Mesenchymal stem cell (in vitro differentiated cells and primary cell): ENCODE measurements at regions not wholly inside any gene's neighbourhood (a gene's known extent, or its start where the extent isn't known, plus 50 kb on each side); places are given as distances from the start of the nearest gene placed in this dataset.

Experiments used
- DNase-seq: peaks from one replicate; pipeline ENCODE4 v3.0.0-alpha.2; 2013
- H2AFZ ChIP-seq: one replicate; pipeline ENCODE4 v1.6.1; 2013; ENCODE audit warnings: low read depth, mild to moderate bottlenecking, control low read depth, inconsistent platforms, low read length, moderate library complexity
- H2AK5ac ChIP-seq: 2 replicates; pipeline ENCODE4 v1.6.1; 2013; ENCODE audit warnings: low read length, moderate library complexity, mild to moderate bottlenecking, inconsistent platforms; ENCODE audit not compliant: severe bottlenecking
- H2BK120ac ChIP-seq: one replicate; pipeline ENCODE4 v1.6.1; 2013; ENCODE audit warnings: low read depth, mild to moderate bottlenecking, inconsistent platforms, low read length, moderate library complexity
- H2BK12ac ChIP-seq, 2 experiments: one replicate each; pipeline ENCODE4 v1.6.1; 2013; ENCODE audit warnings: inconsistent platforms in 2 of 2, low read length in 2 of 2, mild to moderate bottlenecking in 2 of 2, moderate library complexity in 2 of 2, control low read depth in 1 of 2
- H2BK15ac ChIP-seq: one replicate; pipeline ENCODE4 v1.6.1; 2013; ENCODE audit warnings: mild to moderate bottlenecking, low read depth, inconsistent platforms; ENCODE audit not compliant: poor library complexity, severe bottlenecking
- H2BK5ac ChIP-seq: 2 replicates; pipeline ENCODE4 v1.6.1; 2013; ENCODE audit warnings: low read depth, mild to moderate bottlenecking, low read length, control low read depth, inconsistent platforms; ENCODE audit not compliant: poor library complexity, severe bottlenecking
- H3K14ac ChIP-seq, 2 experiments: one replicate each; pipeline ENCODE4 v1.6.1; 2013; ENCODE audit warnings: inconsistent platforms in 2 of 2, low read length in 2 of 2, control low read depth in 1 of 2, mild to moderate bottlenecking in 1 of 2, moderate library complexity in 1 of 2
- H3K18ac ChIP-seq, 2 experiments: one replicate each; pipeline ENCODE4 v1.6.1; 2013; ENCODE audit warnings: inconsistent platforms in 2 of 2, low read length in 2 of 2, control low read depth in 1 of 2, low read depth in 1 of 2, mild to moderate bottlenecking in 1 of 2
- H3K23ac ChIP-seq, 2 experiments: one replicate each; pipeline ENCODE4 v1.6.1; 2013; ENCODE audit warnings: inconsistent platforms in 2 of 2, low read length in 2 of 2, mild to moderate bottlenecking in 2 of 2, moderate library complexity in 2 of 2, control low read depth in 1 of 2
- H3K27ac ChIP-seq: 2 replicates; pipeline ENCODE4 v1.5.1; 2013; ENCODE audit warnings: mild to moderate bottlenecking, moderate library complexity, low read length, control low read depth, inconsistent platforms; ENCODE audit not compliant: poor library complexity, severe bottlenecking
- H3K27me3 ChIP-seq, 2 experiments: 2 replicates each; pipeline versions ENCODE4 v1.6.1 to v1.7.0; 2013; ENCODE audit warnings: low read length in 2 of 2, mild to moderate bottlenecking in 2 of 2, moderate library complexity in 2 of 2, control low read depth in 1 of 2, inconsistent platforms in 1 of 2; ENCODE audit not compliant: control insufficient read depth in 1 of 2, insufficient read depth in 1 of 2
- H3K36me3 ChIP-seq, 2 experiments: 2 replicates each; pipeline versions ENCODE4 v1.6.1 to v1.7.0; 2013; ENCODE audit warnings: low read length in 2 of 2, control low read depth in 1 of 2, inconsistent platforms in 1 of 2, low read depth in 1 of 2, mild to moderate bottlenecking in 1 of 2; ENCODE audit not compliant: insufficient read depth in 2 of 2, control insufficient read depth in 1 of 2
- H3K4ac ChIP-seq, 2 experiments: one replicate each; pipeline ENCODE4 v1.6.1; 2013; ENCODE audit warnings: inconsistent platforms in 2 of 2, low read length in 2 of 2, mild to moderate bottlenecking in 2 of 2, moderate library complexity in 2 of 2, control low read depth in 1 of 2, low read depth in 1 of 2
- H3K4me1 ChIP-seq: 2 replicates; pipeline ENCODE4 v1.6.1; 2013; ENCODE audit warnings: low read depth, low read length, control low read depth; ENCODE audit not compliant: control insufficient read depth, insufficient read depth
- H3K4me2 ChIP-seq: 2 replicates; pipeline ENCODE4 v1.6.1; 2013; ENCODE audit warnings: low read length, mild to moderate bottlenecking, inconsistent platforms; ENCODE audit not compliant: poor library complexity, severe bottlenecking
- H3K4me3 ChIP-seq, 2 experiments: 2 replicates each; pipeline versions ENCODE4 v1.5.1 to v1.7.0; 2013; ENCODE audit warnings: low read length in 2 of 2, mild to moderate bottlenecking in 2 of 2, control low read depth in 1 of 2, low read depth in 1 of 2; ENCODE audit not compliant: insufficient read depth in 1 of 2
- H3K79me1 ChIP-seq: replicated peaks from 2 replicates; pipeline ENCODE4 v1.6.1; 2013; ENCODE audit warnings: mild to moderate bottlenecking, control low read depth, low read length, inconsistent platforms; ENCODE audit not compliant: poor library complexity, severe bottlenecking
- H3K9ac ChIP-seq: 2 replicates; pipeline ENCODE4 v1.7.0; 2013; ENCODE audit warnings: mild to moderate bottlenecking, low read length, moderate library complexity
- H3K9me3 ChIP-seq: 2 replicates; pipeline ENCODE4 v1.7.0; 2013; ENCODE audit warnings: mild to moderate bottlenecking, low read length; ENCODE audit not compliant: control insufficient read depth
- H4K8ac ChIP-seq: one replicate; pipeline ENCODE4 v1.6.1; 2013; ENCODE audit warnings: inconsistent platforms, mild to moderate bottlenecking, low read length, moderate library complexity
- H4K91ac ChIP-seq: one replicate; pipeline ENCODE4 v1.6.1; 2013; ENCODE audit warnings: mild to moderate bottlenecking, low read length, inconsistent platforms
- WGBS: methylation state at CpG from one replicate; pipeline ENCODE4 v1.1.7; 2013; ENCODE audit warnings: mixed read lengths; 5-methylcytosine and 5-hydroxymethylcytosine counted together

- H3K4me2 ChIP-seq = no peak overlapping the region
- DNase-seq = no peak
- no peak overlapping the region for H3K9ac ChIP-seq
- H2BK120ac ChIP-seq = no peak overlapping the region
- no peaks in the 10 kb centered on the region for H3K36me3 ChIP-seq
- no peak overlapping the region for H3K23ac ChIP-seq
- no peak overlapping the region for H2BK15ac ChIP-seq
- no peak overlapping the region for H4K91ac ChIP-seq
- H3K4me1 ChIP-seq = peaks cover 8% of the 10 kb centered on the region
- no peaks in the 10 kb centered on the region for H3K79me1 ChIP-seq
- H3K27ac ChIP-seq = peak overlapping the region; percentile 95
- H3K14ac ChIP-seq = no peak overlapping the region
- no peak overlapping the region for H2BK12ac ChIP-seq
- no peak overlapping the region for H2AFZ ChIP-seq
- no peaks in the 10 kb centered on the region for H3K9me3 ChIP-seq
- H2BK5ac ChIP-seq = peak overlapping the region; percentile 61
- no peaks in the 10 kb centered on the region for H3K27me3 ChIP-seq
- no peak overlapping the region for H3K18ac ChIP-seq
- no peak overlapping the region for H2AK5ac ChIP-seq
- H3K4me3 ChIP-seq = no peak overlapping the region
- no CpG with 5 or more reads among the region's 2 CpGs for WGBS
- no peak overlapping the region for H3K4ac ChIP-seq
- no peak overlapping the region for H4K8ac ChIP-seq
Observed at GRCh38 chr11:38460429-38460828, 1862.4 kb upstream of the RAG2 start.

- Histone ChIP-seq H2BK12ac (no peak overlapping the region), H3K27me3 (no peaks in the 10 kb centered on the region), H2AK5ac (no peak overlapping the region), H3K14ac (no peak overlapping the region), H3K9me3 (no peaks in the 10 kb centered on the region), H2BK15ac (no peak overlapping the region), H3K9ac (no peak overlapping the region), H3K23ac (no peak overlapping the region), H2AFZ (no peak overlapping the region), H3K79me1 (no peaks in the 10 kb centered on the region), H3K4ac (no peak overlapping the region), H3K4me1 (no peaks in the 10 kb centered on the region), H3K36me3 (no peaks in the 10 kb centered on the region), H3K4me2 (no peak overlapping the region), H3K4me3 (no peak overlapping the region), H3K27ac (no peak overlapping the region), H4K91ac (no peak overlapping the region), H4K8ac (no peak overlapping the region), H2BK120ac (no peak overlapping the region), H3K18ac (no peak overlapping the region), H2BK5ac (no peak overlapping the region)
- WGBS = no CpG with 5 or more reads among the region's 3 CpGs
- no peak for DNase-seq
Observed at GRCh38 chr11:38456371-38456770, 1858.3 kb upstream of the RAG2 start.

- Histone ChIP-seq H3K27ac (no peak overlapping the region), H3K36me3 (no peaks in the 10 kb centered on the region), H3K4ac (no peak overlapping the region), H3K4me1 (peaks cover 1% of the 10 kb centered on the region), H3K14ac (peak overlapping the region in 1 of 2 experiments; percentile 48), H2BK120ac (no peak overlapping the region), H2BK15ac (no peak overlapping the region), H2AFZ (no peak overlapping the region), H2BK5ac (no peak overlapping the region), H3K23ac (no peak overlapping the region), H3K4me3 (no peak overlapping the region), H2BK12ac (no peak overlapping the region), H3K18ac (no peak overlapping the region), H4K91ac (no peak overlapping the region), H3K4me2 (no peak overlapping the region), H3K9ac (no peak overlapping the region), H3K79me1 (no peaks in the 10 kb centered on the region), H4K8ac (no peak overlapping the region), H2AK5ac (peak overlapping the region; percentile 19), H3K27me3 (no peaks in the 10 kb centered on the region), H3K9me3 (no peaks in the 10 kb centered on the region)
- WGBS = 88% methylated on average over 2 of the region's 2 CpGs
- no peak for DNase-seq
Observed at GRCh38 chr11:38448284-38448683, 1850.2 kb upstream of the RAG2 start.

GRCh38 chr11:38446336-38446735, 1848.3 kb upstream of the RAG2 start:
- WGBS = 100% methylated on average over 1 of the region's 1 CpG
- H3K4me3 ChIP-seq = no peak overlapping the region
- H2AFZ ChIP-seq = no peak overlapping the region
- DNase-seq = no peak
- no peak overlapping the region for H2BK15ac ChIP-seq
- no peak overlapping the region for H3K14ac ChIP-seq
- H2BK5ac ChIP-seq = no peak overlapping the region
- H3K4ac ChIP-seq = no peak overlapping the region
- no peaks in the 10 kb centered on the region for H3K79me1 ChIP-seq
- H3K4me1 ChIP-seq = peaks cover 1% of the 10 kb centered on the region
- H3K18ac ChIP-seq = no peak overlapping the region
- no peaks in the 10 kb centered on the region for H3K9me3 ChIP-seq
- H2BK120ac ChIP-seq = no peak overlapping the region
- H2AK5ac ChIP-seq = no peak overlapping the region
- H2BK12ac ChIP-seq = no peak overlapping the region
- no peak overlapping the region for H4K91ac ChIP-seq
- no peaks in the 10 kb centered on the region for H3K27me3 ChIP-seq
- H3K23ac ChIP-seq = no peak overlapping the region
- no peak overlapping the region for H3K27ac ChIP-seq
- no peaks in the 10 kb centered on the region for H3K36me3 ChIP-seq
- no peak overlapping the region for H3K9ac ChIP-seq
- no peak overlapping the region for H4K8ac ChIP-seq
- no peak overlapping the region for H3K4me2 ChIP-seq
